Kidney tubule cell (primary cell): ENCODE measurements at regions not wholly inside any gene's neighbourhood (a gene's known extent, or its start where the extent isn't known, plus 50 kb on each side); places are given as distances from the start of the nearest gene placed in this dataset.

ENCODE experiments used
- DNase-seq: peaks from one replicate; pipeline ENCODE4 v3.0.0-alpha.2; 2018; ENCODE audit warnings: low spot score

- no peak for DNase-seq
Measured at GRCh38 chr4:164405774-164406173, 348.2 kb upstream of the SMIM31 start.

- DNase-seq: no peak
Measured at GRCh38 chr4:164408831-164409230, 345.1 kb upstream of the SMIM31 start.

GRCh38 chr4:164410401-164410800, 343.5 kb upstream of the SMIM31 start:
- DNase-seq: no peak

- no peak for DNase-seq
Measured at GRCh38 chr4:164412246-164412645, 341.7 kb upstream of the SMIM31 start.

GRCh38 chr4:164413743-164414142, 340.2 kb upstream of the SMIM31 start:
- no peak for DNase-seq

GRCh38 chr4:164423819-164424218, 330.1 kb upstream of the SMIM31 start:
- DNase-seq: no peak

- DNase-seq: no peak
Measured at GRCh38 chr4:164424846-164425245, 329.1 kb upstream of the SMIM31 start.

GRCh38 chr4:164428561-164428960, 325.4 kb upstream of the SMIM31 start:
- no peak for DNase-seq

GRCh38 chr4:164438321-164438720, 315.6 kb upstream of the SMIM31 start:
- peak; percentile 75 for DNase-seq

GRCh38 chr4:164439037-164439436, 314.9 kb upstream of the SMIM31 start:
- no peak for DNase-seq

- peak; percentile 82 for DNase-seq
Measured at GRCh38 chr4:164440199-164440598, 313.7 kb upstream of the SMIM31 start.

- no peak for DNase-seq
Measured at GRCh38 chr4:164441109-164441508, 312.8 kb upstream of the SMIM31 start.

- DNase-seq: no peak
Measured at GRCh38 chr4:164442180-164442579, 311.8 kb upstream of the SMIM31 start.

- DNase-seq: peak; percentile 42
Measured at GRCh38 chr4:164446516-164446915, 307.4 kb upstream of the SMIM31 start.

GRCh38 chr4:164461901-164462300, 292.0 kb upstream of the SMIM31 start:
- DNase-seq: no peak

- DNase-seq: no peak
Measured at GRCh38 chr4:164462471-164462870, 291.5 kb upstream of the SMIM31 start.

GRCh38 chr4:164464313-164464712, 289.6 kb upstream of the SMIM31 start:
- DNase-seq: no peak

- DNase-seq: peak; percentile 66
Measured at GRCh38 chr4:164467493-164467892, 286.4 kb upstream of the SMIM31 start.

GRCh38 chr4:164481306-164482091, 272.4 kb upstream of the SMIM31 start:
- no peak for DNase-seq

- DNase-seq: no peak
Measured at GRCh38 chr4:164482092-164482404, 271.9 kb upstream of the SMIM31 start.

- DNase-seq: no peak
Measured at GRCh38 chr4:164482758-164483157, 271.2 kb upstream of the SMIM31 start.

GRCh38 chr4:164483711-164484110, 270.2 kb upstream of the SMIM31 start:
- no peak for DNase-seq

- no peak for DNase-seq
Measured at GRCh38 chr4:164484551-164484950, 269.4 kb upstream of the SMIM31 start.

GRCh38 chr4:164485136-164485535, 268.8 kb upstream of the SMIM31 start:
- DNase-seq: peak; percentile 76
